ENCODE measurements at regions not wholly inside any gene's neighbourhood (a gene's known extent, or its start where the extent isn't known, plus 50 kb on each side); places are given as distances from the start of the nearest gene placed in this dataset.

DNA sequence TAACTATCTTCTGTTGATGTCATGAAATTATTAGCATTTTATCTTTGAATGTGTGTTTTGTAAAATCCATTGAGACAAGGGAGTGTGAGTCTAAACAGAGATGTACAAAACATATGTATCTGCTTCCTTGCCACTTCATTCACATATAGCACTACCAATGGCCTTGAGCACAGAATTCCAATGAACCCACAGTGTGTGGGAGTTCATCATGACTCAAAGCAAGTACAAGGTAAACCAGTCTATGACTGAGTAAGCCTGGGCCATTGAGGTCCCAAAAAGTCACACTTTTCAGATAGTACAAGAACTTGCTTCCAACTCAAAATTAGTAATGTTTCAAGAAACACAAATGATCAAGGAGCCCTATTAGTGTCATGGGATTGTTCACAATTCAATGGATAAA, 218.6 kb downstream of the MANEA start:
- no peak for DNase-seq
- TF ChIP-seq GATA1 (IDR thresholded peaks at IDR 0.05; ENCODE audit: low read depth, low read length) (no peak), POLR2A (IDR thresholded peaks at IDR 0.05; ENCODE audit: low read length) (no peak)

DNA sequence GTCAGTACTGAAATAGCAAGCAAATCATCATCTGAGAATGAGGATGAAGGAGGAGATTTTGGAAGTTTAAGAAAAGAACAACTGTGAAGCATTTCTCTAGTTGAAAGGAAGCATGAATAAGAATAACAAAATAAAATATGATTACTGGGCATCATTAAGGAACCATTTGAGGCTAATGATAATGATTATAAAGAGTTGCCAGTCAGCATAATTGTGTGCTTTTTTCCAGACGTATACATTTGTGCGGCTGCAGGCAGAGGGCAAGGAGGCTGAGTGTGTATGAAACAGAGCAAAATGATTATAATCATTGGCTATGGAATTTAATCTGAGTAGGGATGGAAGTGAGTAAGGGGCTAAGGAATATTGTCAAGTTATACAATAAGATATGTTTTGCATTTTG, 218.7 kb upstream of the FUT9 start:
- TF ChIP-seq POLR2A (IDR thresholded peaks at IDR 0.05; ENCODE audit: low read length) = no peak
- no peak for TF ChIP-seq GATA1 (IDR thresholded peaks at IDR 0.05; ENCODE audit: low read depth, low read length)

DNA sequence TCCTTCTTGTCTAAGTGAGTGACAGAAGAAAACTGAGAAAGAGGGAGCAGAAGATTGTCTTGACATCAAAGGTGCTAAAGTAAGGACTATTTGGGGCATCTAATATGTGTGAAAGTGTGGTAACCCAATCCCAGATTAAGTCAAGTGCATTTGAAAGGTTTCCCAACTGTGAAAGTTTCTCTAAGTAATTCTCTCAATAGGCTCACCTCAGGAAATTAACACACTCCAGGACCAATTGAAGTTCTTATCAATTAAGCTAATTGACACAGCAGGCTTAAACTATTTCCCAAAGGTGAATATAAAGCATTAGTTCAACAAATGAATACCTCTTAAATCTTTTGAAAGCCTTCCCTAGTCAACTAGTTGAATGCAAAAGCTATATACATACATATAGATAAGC, 212.8 kb upstream of the FUT9 start:
- no peak for TF ChIP-seq POLR2A (IDR thresholded peaks at IDR 0.05; ENCODE audit: low read length)
- TF ChIP-seq GATA1 (IDR thresholded peaks at IDR 0.05; ENCODE audit: low read depth, low read length) = no peak
- DNase-seq = no peak

More for the DNA sequence above, 218.7 kb upstream of the FUT9 start:
- no peak for DNase-seq

DNA sequence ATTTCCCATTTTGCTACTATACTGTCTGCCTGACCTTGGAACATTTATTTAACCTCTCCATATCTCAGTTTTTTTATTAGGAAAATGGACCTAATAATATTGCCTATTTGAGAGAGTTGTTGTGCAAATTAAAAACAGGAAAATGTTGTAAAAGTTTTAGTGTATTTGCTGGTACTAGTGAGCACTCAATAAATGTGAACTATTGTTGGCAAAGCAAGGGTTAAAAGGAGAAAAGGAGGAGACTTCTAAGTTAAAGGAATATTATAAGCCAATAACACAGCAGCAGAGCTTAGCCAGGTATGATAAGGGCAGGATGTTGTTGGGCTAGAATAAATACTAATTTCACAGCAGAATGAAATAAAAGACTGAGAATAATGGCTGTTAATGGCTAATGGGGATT, 211.9 kb upstream of the FUT9 start:
- TF ChIP-seq GATA1 (IDR thresholded peaks at IDR 0.05; ENCODE audit: low read depth, low read length) = no peak
- TF ChIP-seq POLR2A (IDR thresholded peaks at IDR 0.05; ENCODE audit: low read length) = no peak
- no peak for DNase-seq

DNA sequence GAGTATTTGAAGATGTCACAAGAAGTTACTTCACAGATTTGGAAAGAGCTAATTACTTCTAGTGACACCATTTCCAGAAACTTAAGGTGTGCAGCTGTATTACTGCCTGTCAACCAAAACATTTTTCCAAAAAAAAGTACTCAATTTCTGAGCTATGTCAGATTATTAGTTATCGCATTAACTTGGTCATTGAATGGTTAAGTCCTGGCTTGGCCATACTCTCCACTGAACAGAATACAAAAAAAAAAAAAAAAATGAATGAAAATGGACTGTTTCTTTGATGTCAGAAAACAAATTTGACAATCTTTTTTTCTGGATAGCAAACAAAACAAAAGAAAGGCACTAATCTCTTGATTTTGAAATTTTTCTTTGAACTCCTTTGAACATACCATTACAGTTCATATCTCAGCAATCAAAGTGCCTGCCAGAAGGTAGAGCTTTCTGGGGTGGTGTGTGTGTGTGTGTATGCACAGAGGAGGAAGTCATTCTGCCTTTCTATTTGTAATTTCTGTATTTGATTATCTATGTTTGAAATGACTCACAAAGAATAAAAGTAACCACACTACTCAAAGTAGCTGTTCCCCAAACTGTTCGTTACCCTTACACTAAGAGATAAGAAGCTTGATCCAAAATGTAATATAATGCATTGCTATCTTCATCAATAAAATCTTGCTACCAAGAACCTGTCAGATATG, 210.8 kb upstream of the FUT9 start:
- DNase-seq = no peak

GRCh38 chr6:95805699-95806098, 210.1 kb upstream of the FUT9 start:
- TF ChIP-seq POLR2A (IDR thresholded peaks at IDR 0.05; ENCODE audit: low read length) = no peak
- no peak for TF ChIP-seq GATA1 (IDR thresholded peaks at IDR 0.05; ENCODE audit: low read depth, low read length)
- DNase-seq = no peak

More for the DNA sequence above, 210.8 kb upstream of the FUT9 start:
- no peak for TF ChIP-seq POLR2A (IDR thresholded peaks at IDR 0.05; ENCODE audit: low read length)
- no peak for TF ChIP-seq GATA1 (IDR thresholded peaks at IDR 0.05; ENCODE audit: low read depth, low read length)

DNA sequence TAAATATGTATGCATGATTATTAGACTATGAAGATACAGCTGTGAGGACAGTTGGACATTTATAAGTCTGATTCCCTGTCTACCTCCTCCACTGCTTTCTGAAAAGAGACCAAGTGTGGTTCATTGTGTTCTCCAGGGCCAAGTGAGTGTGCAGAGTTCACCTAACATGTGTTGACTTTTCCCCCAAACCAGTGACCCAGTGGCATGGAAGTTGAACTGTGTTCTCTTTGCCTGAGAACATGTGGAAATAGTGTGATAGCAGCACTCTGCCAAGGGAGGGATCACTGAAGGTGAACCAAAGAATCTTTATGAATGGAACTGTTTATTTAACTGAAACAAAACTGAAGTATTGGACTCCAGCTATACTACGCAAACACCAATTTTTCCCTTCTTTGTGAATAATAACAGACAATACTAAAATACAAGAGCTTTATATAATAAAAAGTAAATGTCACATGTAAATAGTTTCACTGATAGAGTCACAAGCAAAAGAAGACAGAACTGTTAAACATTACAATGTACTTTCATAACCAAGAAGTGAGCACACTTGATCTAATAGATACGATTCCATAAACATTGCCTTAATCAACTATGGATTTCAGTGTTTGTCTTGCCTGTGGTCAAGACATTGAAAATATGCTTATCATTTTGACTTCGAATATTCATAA, 200.3 kb upstream of the FUT9 start:
- no peak for DNase-seq
- TF ChIP-seq POLR2A (IDR thresholded peaks at IDR 0.05; ENCODE audit: low read length) = no peak

GRCh38 chr6:95819461-95819860, 196.3 kb upstream of the FUT9 start:
- DNase-seq = no peak
- TF ChIP-seq POLR2A (IDR thresholded peaks at IDR 0.05; ENCODE audit: low read length) (no peak), GATA1 (IDR thresholded peaks at IDR 0.05; ENCODE audit: low read depth, low read length) (no peak)

- no peak for TF ChIP-seq POLR2A (IDR thresholded peaks at IDR 0.05; ENCODE audit: low read length)
- no peak for TF ChIP-seq GATA1 (IDR thresholded peaks at IDR 0.05; ENCODE audit: low read depth, low read length)
- DNase-seq = peak in 1 of 2 experiments; percentile 0
Observed at GRCh38 chr6:95819939-95820338, 195.8 kb upstream of the FUT9 start.

DNA sequence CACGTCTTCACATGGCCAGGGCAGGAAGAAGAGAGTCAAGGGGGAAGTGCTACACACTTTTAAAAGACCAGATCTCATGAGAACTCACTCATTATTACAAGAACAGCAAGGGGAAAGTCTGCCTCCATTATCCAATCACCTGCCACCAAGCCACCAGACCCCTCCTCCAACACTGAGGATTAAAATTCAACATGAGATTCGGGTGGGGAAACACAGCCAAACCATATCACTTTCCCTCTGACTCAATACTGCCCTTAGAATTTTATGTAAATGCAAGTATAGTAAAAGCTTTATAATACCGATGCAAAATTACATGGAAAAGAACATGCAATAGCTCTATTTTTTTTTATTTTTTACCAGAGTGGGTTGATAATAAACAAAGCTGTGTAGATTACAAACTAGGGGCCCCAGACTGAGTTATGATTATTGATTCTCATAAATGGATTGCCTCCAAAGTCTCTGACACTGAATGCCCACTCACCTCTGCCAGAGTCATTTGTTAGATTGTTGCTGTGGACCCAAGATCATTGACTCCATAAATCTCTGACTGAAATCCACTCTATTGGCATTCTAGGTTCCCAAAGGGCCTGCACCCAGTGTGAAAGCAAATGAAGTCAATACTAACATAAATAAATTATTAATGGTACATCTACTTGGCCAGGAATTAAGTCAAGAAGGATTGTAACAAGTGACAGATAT, 184.8 kb upstream of the FUT9 start:
- TF ChIP-seq GATA1 (IDR thresholded peaks at IDR 0.05; ENCODE audit: low read depth, low read length) (no peak), POLR2A (IDR thresholded peaks at IDR 0.05; ENCODE audit: low read length) (no peak)
- DNase-seq = no peak

DNA sequence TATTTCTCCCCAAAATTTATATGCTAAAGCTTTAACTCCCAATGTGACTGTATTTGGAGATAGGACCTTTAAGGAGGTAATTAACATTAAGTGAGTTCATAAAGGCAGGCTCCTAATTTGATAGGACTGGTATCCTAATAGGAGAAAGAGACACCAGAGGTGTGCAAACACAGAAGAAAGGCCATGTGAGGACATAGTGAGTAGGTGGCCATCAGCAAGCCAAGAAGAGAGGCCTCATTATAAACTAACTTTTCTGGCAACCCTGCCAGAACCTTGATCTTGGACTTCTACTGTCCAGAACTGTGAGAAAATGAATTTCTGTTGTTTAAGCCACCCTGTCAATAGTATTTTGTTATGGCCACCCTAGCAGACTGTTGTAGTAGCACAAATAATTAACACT, 177.9 kb upstream of the FUT9 start:
- no peak for TF ChIP-seq POLR2A (IDR thresholded peaks at IDR 0.05; ENCODE audit: low read length)
- no peak for TF ChIP-seq GATA1 (IDR thresholded peaks at IDR 0.05; ENCODE audit: low read depth, low read length)
- no peak for DNase-seq

DNA sequence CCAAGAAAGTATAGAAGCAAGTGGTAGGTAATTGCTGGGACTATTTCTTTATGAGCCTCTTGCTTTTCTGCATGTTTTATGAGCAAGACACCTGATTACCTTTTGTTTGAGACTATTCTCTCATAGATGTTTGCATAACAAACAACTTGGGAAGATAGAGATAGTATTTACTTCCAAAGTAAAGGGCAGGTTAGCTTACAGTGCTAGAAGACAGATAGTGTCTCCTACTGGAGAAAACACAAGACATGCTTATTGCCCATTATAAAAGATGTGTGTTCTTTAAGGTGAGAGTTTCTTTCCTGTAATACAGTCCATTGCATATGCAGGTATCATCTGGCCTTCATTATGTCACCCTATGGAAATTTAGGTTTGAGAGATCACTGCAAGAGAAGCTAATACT, 174.2 kb upstream of the FUT9 start:
- TF ChIP-seq GATA1 (IDR thresholded peaks at IDR 0.05; ENCODE audit: low read depth, low read length) (no peak), POLR2A (IDR thresholded peaks at IDR 0.05; ENCODE audit: low read length) (no peak)

DNA sequence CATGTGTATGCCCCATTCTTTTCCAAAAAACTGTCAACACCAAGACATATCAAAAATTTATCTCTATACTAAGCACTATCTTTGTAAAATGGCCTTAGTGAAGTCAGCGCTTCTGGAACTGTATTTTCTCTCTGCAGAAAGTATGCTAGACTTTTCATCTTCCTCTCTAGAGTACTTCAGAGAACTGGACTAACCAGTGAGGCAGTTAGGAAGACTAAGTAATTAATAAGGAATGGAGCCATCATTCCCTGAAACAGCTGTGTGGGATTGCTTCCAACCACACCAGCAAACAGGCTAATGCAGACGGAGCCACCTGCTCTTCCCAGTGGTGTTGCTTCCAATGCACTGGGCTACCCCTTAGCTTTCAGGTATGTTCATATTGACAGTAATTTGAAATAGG, 169.1 kb upstream of the FUT9 start:
- no peak for DNase-seq
- TF ChIP-seq POLR2A (IDR thresholded peaks at IDR 0.05; ENCODE audit: low read length) (no peak), GATA1 (IDR thresholded peaks at IDR 0.05; ENCODE audit: low read depth, low read length) (no peak)

More for the DNA sequence above, 174.2 kb upstream of the FUT9 start:
- DNase-seq = no peak

DNA sequence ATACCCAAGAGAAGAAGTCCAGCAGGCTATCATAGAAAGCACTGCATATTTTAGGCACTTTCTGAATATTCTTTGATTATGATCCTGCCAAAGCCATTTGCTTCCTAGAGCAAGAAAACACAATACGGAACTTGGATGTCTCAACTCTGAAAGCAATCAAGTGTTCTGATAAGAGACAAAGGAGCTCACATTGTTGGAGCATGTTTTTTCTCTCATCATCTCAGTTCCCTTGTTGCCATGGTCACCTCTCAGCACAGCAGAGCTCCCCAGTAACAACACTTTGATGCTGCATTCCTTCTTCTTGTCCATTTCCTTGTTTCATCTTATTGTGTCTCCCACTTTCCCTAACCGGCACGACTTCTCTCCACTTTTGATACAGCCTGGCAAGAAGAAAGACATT, 168.7 kb upstream of the FUT9 start:
- no peak for DNase-seq
- TF ChIP-seq GATA1 (IDR thresholded peaks at IDR 0.05; ENCODE audit: low read depth, low read length) (no peak), POLR2A (IDR thresholded peaks at IDR 0.05; ENCODE audit: low read length) (no peak)

DNA sequence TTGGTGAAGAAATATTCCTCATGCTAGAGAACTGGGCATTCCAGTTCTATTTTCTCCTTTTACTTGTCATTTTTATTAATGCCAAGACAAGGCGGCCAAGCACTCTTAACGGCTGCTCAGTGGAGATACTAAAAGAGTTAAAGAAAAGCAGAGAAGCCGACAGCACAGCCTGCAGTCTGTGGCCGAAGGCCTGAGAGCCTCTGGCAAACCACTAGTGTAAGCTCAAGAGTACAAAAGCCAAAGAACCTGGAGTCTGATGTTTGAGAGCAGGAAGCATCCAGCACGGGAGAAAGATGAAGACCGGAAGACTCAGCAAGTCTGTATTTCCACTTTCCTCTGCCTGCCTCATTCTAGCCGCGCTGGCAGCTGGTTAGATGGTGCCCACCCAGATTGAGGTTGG, 167.1 kb upstream of the FUT9 start:
- no peak for DNase-seq
- TF ChIP-seq GATA1 (IDR thresholded peaks at IDR 0.05; ENCODE audit: low read depth, low read length) (no peak), POLR2A (IDR thresholded peaks at IDR 0.05; ENCODE audit: low read length) (no peak)
